Psoas muscle (tissue), 7 donors: ENCODE measurements at regions not wholly inside any gene's neighbourhood (a gene's known extent, or its start where the extent isn't known, plus 50 kb on each side); places are given as distances from the start of the nearest gene placed in this dataset.

Experiments used
- ATAC-seq, 4 donors: fragments of 200-7000 bp; cut with Tn5 transposase; one replicate each; pipeline ENCODE4 v1.9.1; 2020; ENCODE audit warnings: moderate library complexity in 3 of 4, mild to moderate bottlenecking in 2 of 4
- DNase-seq, 2 donors: peaks; one replicate each; pipeline ENCODE4 v3.0.0-alpha.2; 2020
- H3K27ac ChIP-seq: fragments of 200-600 bp; one replicate; pipeline ENCODE4 v1.8.0; 2022
- H3K27me3 ChIP-seq, 3 donors: fragments of 200-600 bp in 1 of 3; one replicate each; pipeline versions ENCODE4 v1.6.1 to v1.8.0; 2013 to 2022; ENCODE audit warnings: low read length in 2 of 3, mild to moderate bottlenecking in 2 of 3, moderate library complexity in 1 of 3; ENCODE audit not compliant: insufficient read depth in 3 of 3
- H3K36me3 ChIP-seq, 2 donors: fragments of 200-600 bp in 1 of 2; one replicate each; pipeline versions ENCODE4 v1.6.1 to v1.8.0; 2013 to 2022; ENCODE audit warnings: low read depth in 1 of 2, mild to moderate bottlenecking in 1 of 2, moderate library complexity in 1 of 2; ENCODE audit not compliant: insufficient read depth in 1 of 2
- H3K4me1 ChIP-seq: fragments of 200-600 bp; one replicate; pipeline ENCODE4 v1.8.0; 2022
- H3K4me3 ChIP-seq: fragments of 200-600 bp; one replicate; pipeline ENCODE4 v1.8.0; 2022; ENCODE audit warnings: mild to moderate bottlenecking
- H3K9me3 ChIP-seq: fragments of 200-600 bp; one replicate; pipeline ENCODE4 v1.8.0; 2022
- CTCF ChIP-seq: fragments of 200-600 bp; IDR thresholded peaks from one replicate; pipeline ENCODE4 v1.8.0; 2022; ENCODE audit warnings: antibody characterized with exemption
- WGBS, 3 donors: extraction: QIAGEN DNeasy Blood & Tissue Kit; methylation state at CpG; one replicate each; pipeline versions ENCODE4 v1.1.6 to v1.1.7; 2013; 5-methylcytosine and 5-hydroxymethylcytosine counted together
- intact Hi-C, 2 donors: fragments of 100-400 bp; cut with DNase I; formaldehyde crosslinking; loops; one replicate each; pipeline versions ENCODE4 v1.11.0 to v1.14.2; 2022
- donor health status: healthy with polysubstance abuse.
- donor health status: DM: no; HTN: no; CAD: no; lungs with moderate emphysema.
- donor health status: Bipolar disorder and iron deficiency.
- donor health status: healthy.
- donor health status: DM: yes; HTN: yes; CAD: no.
- donor health status: DM: no; HTN: no; CAD: no.
- donor health status: DM: yes; HTN: yes; CAD: no.

- H3K27ac ChIP-seq: peak overlapping the region; percentile 89
- intact Hi-C loops: loop anchor here in 1 of 2 donors (10.0 kb wide), 1 partner anchor 133 kb away; the partner anchor contains the start of gene IRS1
- TF ChIP-seq CTCF: no peak
Observed at GRCh38 chr2:226661789-226662545, 137.7 kb downstream of the IRS1 start.

GRCh38 chr2:226660526-226660925, 139.1 kb downstream of the IRS1 start:
- H3K27ac ChIP-seq: peak overlapping the region; percentile 89

More at GRCh38 chr2:226661789-226662545, 137.7 kb downstream of the IRS1 start:
- Histone ChIP-seq H3K9me3 (no peaks in the 10 kb centered on the region), H3K4me1 (peaks cover 22% of the 10 kb centered on the region), H3K27me3 (no peaks in the 10 kb centered on the region), H3K4me3 (peak overlapping the region; percentile 30), H3K36me3 (no peaks in the 10 kb centered on the region)
- peak; percentile 52 to 80 for DNase-seq
- WGBS, 3 donors: 14 to 31% (median 20%) methylated on average over 11 of the region's 11 CpGs
- ATAC-seq: peak; percentile 84 to 92 (median 89)

GRCh38 chr2:226660124-226660523, 139.5 kb downstream of the IRS1 start:
- DNase-seq (no peak), ATAC-seq (no peak)
- 46 to 69% (median 63%) methylated on average over 5 of the region's 5 CpGs for WGBS, 3 donors
- Histone ChIP-seq H3K27me3 (no peaks in the 10 kb centered on the region), H3K9me3 (no peaks in the 10 kb centered on the region), H3K4me1 (peaks cover 28% of the 10 kb centered on the region), H3K27ac (peak overlapping the region; percentile 89), H3K36me3 (no peaks in the 10 kb centered on the region), H3K4me3 (no peak overlapping the region)
- intact Hi-C loops: loop anchor here in 1 of 2 donors (10.0 kb wide), 1 partner anchor 135 kb away; the partner anchor contains the start of gene IRS1
- TF ChIP-seq CTCF: no peak

More at GRCh38 chr2:226660526-226660925, 139.1 kb downstream of the IRS1 start:
- Histone ChIP-seq H3K4me3 (no peak overlapping the region), H3K4me1 (peaks cover 28% of the 10 kb centered on the region), H3K36me3 (no peaks in the 10 kb centered on the region), H3K27me3 (no peaks in the 10 kb centered on the region), H3K9me3 (no peaks in the 10 kb centered on the region)
- intact Hi-C loops: loop anchor here in 1 of 2 donors (10.0 kb wide), 1 partner anchor 134 kb away; the partner anchor contains the start of gene IRS1
- TF ChIP-seq CTCF: no peak
- peak; percentile 74 to 82 (median 80) for ATAC-seq
- DNase-seq: peak in 1 of 2 donors; percentile 47
- WGBS, 3 donors: 10 to 16% (median 13%) methylated on average over 1 of the region's 1 CpG

GRCh38 chr2:226659410-226659809, 140.2 kb downstream of the IRS1 start:
- Histone ChIP-seq H3K27ac (peak overlapping the region; percentile 89), H3K4me1 (peaks cover 28% of the 10 kb centered on the region), H3K4me3 (no peak overlapping the region), H3K36me3 (no peaks in the 10 kb centered on the region), H3K9me3 (no peaks in the 10 kb centered on the region), H3K27me3 (no peaks in the 10 kb centered on the region)
- ATAC-seq (peak in 1 of 4 donors; percentile 1), DNase-seq (no peak)
- 58 to 75% (median 58%) methylated on average over 6 of the region's 6 CpGs for WGBS, 3 donors
- intact Hi-C loops: loop anchor here in 1 of 2 donors (2.0 to 10.0 kb wide), 4 partner anchors 137 to 525 kb away; no protein-coding TSS in a partner anchor
- no peak for TF ChIP-seq CTCF
